ENCODE measurements at regions not wholly inside any gene's neighbourhood (a gene's known extent, or its start where the extent isn't known, plus 50 kb on each side); places are given as distances from the start of the nearest gene placed in this dataset.

DNA sequence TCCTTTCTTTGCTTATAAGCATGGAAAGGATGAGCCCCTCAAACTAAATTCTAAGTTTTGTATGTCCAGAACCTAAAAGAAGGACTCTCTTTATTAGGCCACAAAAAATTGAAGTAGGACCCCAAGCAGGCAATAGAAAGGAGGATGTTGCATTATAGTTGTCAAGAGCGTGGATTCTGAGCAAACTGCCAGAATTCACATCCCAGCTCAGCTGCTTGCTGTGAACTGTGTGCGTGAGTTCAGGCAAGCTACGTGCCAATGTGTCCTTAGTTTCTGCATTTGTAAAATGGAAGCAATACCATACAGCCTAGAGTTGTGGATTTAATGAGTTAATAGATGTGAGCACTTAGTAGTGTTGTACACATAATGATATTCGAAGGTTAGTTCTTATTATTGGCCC lies 70.6 kb upstream of the SLC44A1 start:
- H4K12ac ChIP-seq (ENCODE audit: low read depth, low read length): no peak overlapping the region
- no peak overlapping the region for H3K9ac ChIP-seq (ENCODE audit: low read length)
- no peak overlapping the region for H3K23ac ChIP-seq (ENCODE audit: low read length)
- no peak overlapping the region for H2BK120ac ChIP-seq (ENCODE audit: insufficient read depth, low read length, poor library complexity)
- no peaks in the 10 kb centered on the region for H3K27me3 ChIP-seq (ENCODE audit: insufficient read depth, low read length)
- no peaks in the 10 kb centered on the region for H3K36me3 ChIP-seq (ENCODE audit: control insufficient read depth in 1 of 2, insufficient read depth in 2 of 2, low read length in 2 of 2)
- H3K4me1 ChIP-seq (ENCODE audit: control insufficient read depth in 1 of 2, insufficient read depth in 2 of 2, low read length in 2 of 2): no peaks in the 10 kb centered on the region
- H2BK12ac ChIP-seq (ENCODE audit: low read length): no peak overlapping the region
- DNase-seq: no peak
- H3K18ac ChIP-seq (ENCODE audit: low read length): no peak overlapping the region
- H3K79me1 ChIP-seq (ENCODE audit: low read length): no peaks in the 10 kb centered on the region
- H2AFZ ChIP-seq (ENCODE audit: insufficient read depth, low read length, poor library complexity): no peak overlapping the region
- no CpG with 5 or more reads among the region's 4 CpGs for WGBS (ENCODE audit: extremely low coverage, insufficient coverage, insufficient read length)
- no peak overlapping the region for H2BK5ac ChIP-seq (ENCODE audit: low read depth, low read length, poor library complexity)
- H3K27ac ChIP-seq (ENCODE audit: low read depth, low read length): no peak overlapping the region
- H3K9me3 ChIP-seq (ENCODE audit: insufficient read depth, low read depth, low read length): no peaks in the 10 kb centered on the region
- no peak overlapping the region for H3K4me3 ChIP-seq (ENCODE audit: low read depth, low read length)
- H3K79me2 ChIP-seq (ENCODE audit: control insufficient read depth, insufficient read depth, low read length, poor library complexity): no peaks in the 10 kb centered on the region
- no peak overlapping the region for H4K91ac ChIP-seq (ENCODE audit: low read depth, low read length)
- H4K8ac ChIP-seq (ENCODE audit: low read depth, low read length): no peak overlapping the region
- no peak overlapping the region for H3K14ac ChIP-seq (ENCODE audit: low read length)
- H2AK5ac ChIP-seq (ENCODE audit: low read length): no peak overlapping the region
- H3K4ac ChIP-seq (ENCODE audit: low read depth, low read length): no peak overlapping the region
- no peak overlapping the region for H3K4me2 ChIP-seq (ENCODE audit: low read length)

DNA sequence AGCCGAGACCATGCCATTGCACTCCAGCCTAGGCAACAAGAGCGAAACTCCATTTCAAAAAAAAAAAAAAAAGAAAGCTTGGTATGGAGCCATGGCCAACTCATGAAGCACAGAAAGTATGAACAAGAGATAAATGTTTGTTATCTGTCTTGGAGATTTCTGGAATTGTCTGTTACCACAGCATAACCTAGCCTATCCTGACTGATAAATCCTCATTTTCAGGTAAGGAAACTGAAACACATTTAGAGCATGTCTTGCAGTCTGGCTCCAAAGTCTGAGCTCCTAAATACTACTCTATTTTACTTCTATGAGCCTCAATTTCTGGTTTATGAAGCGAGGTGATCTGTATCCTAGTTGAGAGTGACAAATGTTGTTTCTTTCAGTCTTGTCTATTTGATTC lies 68.3 kb upstream of the SLC44A1 start:
- H4K91ac ChIP-seq (ENCODE audit: low read depth, low read length): no peak overlapping the region
- no peaks in the 10 kb centered on the region for H3K79me2 ChIP-seq (ENCODE audit: control insufficient read depth, insufficient read depth, low read length, poor library complexity)
- no peak overlapping the region for H3K9ac ChIP-seq (ENCODE audit: low read length)
- H3K14ac ChIP-seq (ENCODE audit: low read length): no peak overlapping the region
- no peak overlapping the region for H2AFZ ChIP-seq (ENCODE audit: insufficient read depth, low read length, poor library complexity)
- WGBS (ENCODE audit: extremely low coverage, insufficient coverage, insufficient read length): no CpG with 5 or more reads among the region's 3 CpGs
- no peak overlapping the region for H3K4me3 ChIP-seq (ENCODE audit: low read depth, low read length)
- no peak overlapping the region for H2AK5ac ChIP-seq (ENCODE audit: low read length)
- H3K4me1 ChIP-seq (ENCODE audit: control insufficient read depth in 1 of 2, insufficient read depth in 2 of 2, low read length in 2 of 2): no peaks in the 10 kb centered on the region
- H3K27ac ChIP-seq (ENCODE audit: low read depth, low read length): no peak overlapping the region
- H4K8ac ChIP-seq (ENCODE audit: low read depth, low read length): no peak overlapping the region
- H3K23ac ChIP-seq (ENCODE audit: low read length): no peak overlapping the region
- H3K18ac ChIP-seq (ENCODE audit: low read length): no peak overlapping the region
- no peak overlapping the region for H2BK5ac ChIP-seq (ENCODE audit: low read depth, low read length, poor library complexity)
- no peak overlapping the region for H3K4me2 ChIP-seq (ENCODE audit: low read length)
- H3K79me1 ChIP-seq (ENCODE audit: low read length): no peaks in the 10 kb centered on the region
- H3K27me3 ChIP-seq (ENCODE audit: insufficient read depth, low read length): no peaks in the 10 kb centered on the region
- no peaks in the 10 kb centered on the region for H3K36me3 ChIP-seq (ENCODE audit: control insufficient read depth in 1 of 2, insufficient read depth in 2 of 2, low read length in 2 of 2)
- H2BK120ac ChIP-seq (ENCODE audit: insufficient read depth, low read length, poor library complexity): no peak overlapping the region
- no peak overlapping the region for H3K4ac ChIP-seq (ENCODE audit: low read depth, low read length)
- no peak for DNase-seq
- no peak overlapping the region for H4K12ac ChIP-seq (ENCODE audit: low read depth, low read length)
- H2BK12ac ChIP-seq (ENCODE audit: low read length): no peak overlapping the region
- no peaks in the 10 kb centered on the region for H3K9me3 ChIP-seq (ENCODE audit: insufficient read depth, low read depth, low read length)

DNA sequence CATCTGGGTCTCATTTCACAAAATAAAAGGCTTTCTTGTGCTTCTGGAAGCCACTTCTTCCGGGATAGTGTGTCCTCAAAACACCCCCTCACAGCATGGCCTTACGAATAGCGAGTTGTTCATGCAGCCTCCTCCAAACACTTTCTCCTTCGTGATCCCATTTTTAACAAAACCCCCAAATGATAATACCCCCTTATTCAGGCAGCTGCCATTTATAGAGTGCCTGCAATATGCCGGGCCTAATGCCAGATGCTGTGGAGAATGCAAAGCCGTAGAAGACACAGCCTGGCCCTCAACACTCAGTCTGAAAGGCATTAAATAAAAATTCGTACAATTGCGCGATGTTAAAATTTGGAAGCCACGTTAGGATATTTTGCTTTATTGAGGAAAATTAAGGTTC lies 66.4 kb upstream of the SLC44A1 start:
- Histone ChIP-seq H2BK120ac (ENCODE audit: insufficient read depth, low read length, poor library complexity) (no peak overlapping the region), H3K4me2 (ENCODE audit: low read length) (no peak overlapping the region), H3K9me3 (ENCODE audit: insufficient read depth, low read depth, low read length) (no peaks in the 10 kb centered on the region), H3K4ac (ENCODE audit: low read depth, low read length) (no peak overlapping the region), H3K27me3 (ENCODE audit: insufficient read depth, low read length) (no peaks in the 10 kb centered on the region), H3K9ac (ENCODE audit: low read length) (no peak overlapping the region), H4K12ac (ENCODE audit: low read depth, low read length) (no peak overlapping the region), H3K14ac (ENCODE audit: low read length) (no peak overlapping the region), H3K23ac (ENCODE audit: low read length) (no peak overlapping the region), H4K8ac (ENCODE audit: low read depth, low read length) (no peak overlapping the region), H2AK5ac (ENCODE audit: low read length) (no peak overlapping the region), H2AFZ (ENCODE audit: insufficient read depth, low read length, poor library complexity) (no peak overlapping the region), H3K79me2 (ENCODE audit: control insufficient read depth, insufficient read depth, low read length, poor library complexity) (no peaks in the 10 kb centered on the region), H3K79me1 (ENCODE audit: low read length) (no peaks in the 10 kb centered on the region), H2BK5ac (ENCODE audit: low read depth, low read length, poor library complexity) (no peak overlapping the region), H3K18ac (ENCODE audit: low read length) (no peak overlapping the region), H3K4me3 (ENCODE audit: low read depth, low read length) (no peak overlapping the region), H3K27ac (ENCODE audit: low read depth, low read length) (no peak overlapping the region), H3K36me3 (ENCODE audit: control insufficient read depth in 1 of 2, insufficient read depth in 2 of 2, low read length in 2 of 2) (no peaks in the 10 kb centered on the region), H3K4me1 (ENCODE audit: control insufficient read depth in 1 of 2, insufficient read depth in 2 of 2, low read length in 2 of 2) (no peaks in the 10 kb centered on the region), H2BK12ac (ENCODE audit: low read length) (no peak overlapping the region), H4K91ac (ENCODE audit: low read depth, low read length) (no peak overlapping the region)
- no CpG with 5 or more reads among the region's 10 CpGs for WGBS (ENCODE audit: extremely low coverage, insufficient coverage, insufficient read length)
- DNase-seq: no peak

DNA sequence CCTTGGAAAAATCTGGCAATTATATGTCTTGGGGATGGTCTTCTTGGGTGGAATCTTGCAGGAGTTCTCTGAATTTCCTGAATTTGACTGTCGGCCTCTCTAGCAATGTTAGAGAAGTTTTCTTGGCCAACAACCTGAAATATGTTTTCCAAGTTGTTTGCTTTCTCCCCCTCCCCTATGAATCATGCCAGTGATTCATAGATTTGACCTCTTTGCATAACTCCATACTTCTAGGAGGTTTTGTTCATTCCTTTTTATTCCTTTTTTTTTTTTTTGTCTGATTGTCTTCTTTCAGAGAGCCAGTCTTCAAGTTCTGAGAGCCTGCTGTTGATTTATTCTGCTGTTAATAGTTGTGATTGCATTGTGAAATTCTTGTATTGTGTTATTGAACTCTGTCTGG lies 56.7 kb upstream of the SLC44A1 start:
- peak in 1 of 2 donors; percentile 71 for DNase-seq
- Histone ChIP-seq H3K9ac (ENCODE audit: low read length) (no peak overlapping the region), H3K14ac (ENCODE audit: low read length) (no peak overlapping the region), H3K18ac (ENCODE audit: low read length) (no peak overlapping the region), H2BK120ac (ENCODE audit: insufficient read depth, low read length, poor library complexity) (no peak overlapping the region), H4K8ac (ENCODE audit: low read depth, low read length) (no peak overlapping the region), H2AK5ac (ENCODE audit: low read length) (no peak overlapping the region), H3K4me3 (ENCODE audit: low read depth, low read length) (no peak overlapping the region), H3K4ac (ENCODE audit: low read depth, low read length) (no peak overlapping the region), H2BK5ac (ENCODE audit: low read depth, low read length, poor library complexity) (no peak overlapping the region), H2BK12ac (ENCODE audit: low read length) (no peak overlapping the region), H3K27me3 (ENCODE audit: insufficient read depth, low read length) (no peaks in the 10 kb centered on the region), H3K27ac (ENCODE audit: low read depth, low read length) (no peak overlapping the region), H3K4me1 (ENCODE audit: control insufficient read depth in 1 of 2, insufficient read depth in 2 of 2, low read length in 2 of 2) (no peaks in the 10 kb centered on the region), H4K12ac (ENCODE audit: low read depth, low read length) (no peak overlapping the region), H3K79me1 (ENCODE audit: low read length) (no peaks in the 10 kb centered on the region), H3K4me2 (ENCODE audit: low read length) (no peak overlapping the region), H2AFZ (ENCODE audit: insufficient read depth, low read length, poor library complexity) (no peak overlapping the region), H3K9me3 (ENCODE audit: insufficient read depth, low read depth, low read length) (no peaks in the 10 kb centered on the region), H4K91ac (ENCODE audit: low read depth, low read length) (no peak overlapping the region), H3K23ac (ENCODE audit: low read length) (no peak overlapping the region), H3K79me2 (ENCODE audit: control insufficient read depth, insufficient read depth, low read length, poor library complexity) (no peaks in the 10 kb centered on the region), H3K36me3 (ENCODE audit: control insufficient read depth in 1 of 2, insufficient read depth in 2 of 2, low read length in 2 of 2) (no peaks in the 10 kb centered on the region)
- no CpG with 5 or more reads among the region's 1 CpG for WGBS (ENCODE audit: extremely low coverage, insufficient coverage, insufficient read length)
